HCT116 (cell line): ENCODE measurements at regions not wholly inside any gene's neighbourhood (a gene's known extent, or its start where the extent isn't known, plus 50 kb on each side); places are given as distances from the start of the nearest gene placed in this dataset.

ENCODE experiments used
- ATAC-seq: fragments of 200-7000 bp; cut with Tn5 transposase; 2 replicates; pipeline ENCODE4 v1.9.1; 2020; ENCODE audit warnings: mild to moderate bottlenecking, moderate library complexity
- BruUV-seq: library from RNA; stranded (reverse); fragments of 400-500 nt; replicated peaks from 2 replicates; lab custom pipeline; 2021; lab: Mats Ljungman, UMichigan
- CTCF ChIA-PET: fragments of 300-600 bp; sonication (Branson Sonifier 250); formaldehyde crosslinking; loops from one replicate; lab custom pipeline; 2021; ENCODE audit warnings: antibody characterized with exemption; lab: Charles Lee
- POLR2A ChIA-PET: fragments of 300-600, 350-600 bp; sonication (Branson Sonifier 250); formaldehyde crosslinking; loops from one replicate; lab custom pipeline; 2021; ENCODE audit warnings: antibody characterized with exemption; lab: Charles Lee
- RAD21 ChIA-PET, 2 experiments: fragments of 300-600 bp; sonication (Branson Sonifier 250); formaldehyde crosslinking; loops; one replicate each; lab custom pipeline; 2023; ENCODE audit warnings: low total read pairs in 2 of 2; ENCODE audit not compliant: uncharacterized antibody in 2 of 2, unreplicated experiment in 2 of 2, low non-redundant PET in 1 of 2; lab: Charles Lee
- DNase-seq: peaks from one replicate; pipeline ENCODE4 v3.0.0-alpha.2; 2010; ENCODE audit warnings: low read depth, low spot score
- H2AFZ ChIP-seq: fragments of 200-600 bp; shearing (Covaris generic), sonication (generic); 2 replicates; pipeline ENCODE4 v1.6.1; 2017; ENCODE audit warnings: low read depth, mixed run types, mixed read lengths, antibody characterized with exemption, low read length; ENCODE audit not compliant: poor library complexity, severe bottlenecking
- H3K27ac ChIP-seq: 2 replicates; pipeline ENCODE4 v1.5.1; 2012; ENCODE audit warnings: low read depth, low read length
- H3K27me3 ChIP-seq: fragments of 200-600 bp; sonication (generic); 2 replicates; pipeline ENCODE4 v1.6.1; 2016; ENCODE audit warnings: mixed run types, low read length, mixed read lengths; ENCODE audit not compliant: insufficient read depth
- H3K36me3 ChIP-seq, 2 experiments: fragments of 200-500 bp in 1 of 2; fragments of 200-600 bp in 1 of 2; sonication (Bioruptor generic) in 1 of 2; sonication (generic) in 1 of 2; 2 replicates each; pipeline versions ENCODE4 v1.5.1 to v1.6.1; 2014 to 2016; ENCODE audit warnings: low read length in 2 of 2, inconsistent platforms in 1 of 2, mixed read lengths in 1 of 2, mixed run types in 1 of 2; ENCODE audit not compliant: insufficient read depth in 2 of 2, control insufficient read depth in 1 of 2
- H3K4me1 ChIP-seq, 2 experiments: fragments of 200-600 bp in 1 of 2; sonication (generic) in 1 of 2; 2 replicates each; pipeline versions ENCODE4 v1.5.1 to v1.6.1; 2012 to 2017; ENCODE audit warnings: low read length in 2 of 2, inconsistent platforms in 1 of 2, mild to moderate bottlenecking in 1 of 2, mixed read lengths in 1 of 2, mixed run types in 1 of 2, moderate library complexity in 1 of 2; ENCODE audit not compliant: insufficient read depth in 2 of 2, control insufficient read depth in 1 of 2
- H3K4me2 ChIP-seq: fragments of 200-600 bp; sonication (generic); 2 replicates; pipeline ENCODE4 v1.6.1; 2017; ENCODE audit warnings: mixed run types, low read length, mixed read lengths
- H3K4me3 ChIP-seq, 2 experiments: fragments of 200-600 bp in 1 of 2; sonication (generic) in 1 of 2; replicated peaks in 1 of 2; 2 replicates each; pipeline ENCODE4 v1.5.1; 2011 to 2016; ENCODE audit warnings: low read length in 2 of 2, control low read depth in 1 of 2, low read depth in 1 of 2, mild to moderate bottlenecking in 1 of 2, mixed read lengths in 1 of 2, mixed run types in 1 of 2
- H3K79me2 ChIP-seq: fragments of 200-600 bp; sonication (generic); 2 replicates; pipeline ENCODE4 v1.6.1; 2017; ENCODE audit warnings: mild to moderate bottlenecking, mixed run types, low read length, moderate library complexity, mixed read lengths; ENCODE audit not compliant: insufficient read depth
- H3K9ac ChIP-seq: fragments of 200-600 bp; sonication (generic); 2 replicates; pipeline ENCODE4 v1.6.1; 2016; ENCODE audit warnings: low read length, mixed read lengths
- H3K9me2 ChIP-seq: fragments of 200-600 bp; sonication (generic), shearing (Covaris generic); 2 replicates; pipeline ENCODE4 v1.6.1; 2017; ENCODE audit warnings: mixed run types, mild to moderate bottlenecking, moderate library complexity; ENCODE audit not compliant: insufficient read depth
- H3K9me3 ChIP-seq, 2 experiments: fragments of 200-500 bp in 1 of 2; fragments of 200-600 bp in 1 of 2; sonication (Bioruptor generic) in 1 of 2; sonication (generic) in 1 of 2; 2 replicates each; pipeline ENCODE4 v1.6.1; 2014 to 2017; ENCODE audit warnings: low read length in 2 of 2, mixed read lengths in 2 of 2, inconsistent platforms in 1 of 2, low read depth in 1 of 2, mild to moderate bottlenecking in 1 of 2, mixed run types in 1 of 2, moderate library complexity in 1 of 2; ENCODE audit not compliant: control insufficient read depth in 1 of 2, insufficient read depth in 1 of 2
- H4K20me1 ChIP-seq: fragments of 200-600 bp; sonication (generic), shearing (Covaris generic); 2 replicates; pipeline ENCODE4 v1.6.1; 2017; ENCODE audit warnings: mixed run types, mild to moderate bottlenecking, moderate library complexity; ENCODE audit not compliant: insufficient read depth
- CBX3 ChIP-seq: IDR thresholded peaks from 2 replicates; pipeline ENCODE4 v1.6.1; 2012; ENCODE audit warnings: low read depth
- CEBPB ChIP-seq: IDR thresholded peaks from 2 replicates; pipeline ENCODE4 v1.6.1; 2012; ENCODE audit warnings: low read depth
- EGR1 ChIP-seq: IDR thresholded peaks from 2 replicates; pipeline ENCODE4 v1.6.1; 2012; ENCODE audit warnings: low read depth
- ELF1 ChIP-seq: IDR thresholded peaks from 2 replicates; pipeline ENCODE4 v1.6.1; 2012; ENCODE audit warnings: low read depth, borderline replicate concordance
- EZH2phosphoT487 ChIP-seq: fragments of 200-600 bp; IDR thresholded peaks from 2 replicates; pipeline ENCODE4 v1.6.1; 2018; ENCODE audit warnings: antibody characterized with exemption, borderline replicate concordance
- FOSL1 ChIP-seq: IDR thresholded peaks from 2 replicates; pipeline ENCODE4 v1.6.1; 2012; ENCODE audit warnings: low read depth
- JUND ChIP-seq: IDR thresholded peaks from 2 replicates; pipeline ENCODE4 v1.6.1; 2012
- POLR2A ChIP-seq: IDR thresholded peaks from 2 replicates; pipeline ENCODE4 v1.7.0; 2011; ENCODE audit warnings: borderline replicate concordance; ENCODE audit not compliant: insufficient read depth, insufficient read length; ENCODE audit errors: extremely low read depth
- SRF ChIP-seq: IDR thresholded peaks from 2 replicates; pipeline ENCODE4 v1.6.1; 2012; ENCODE audit warnings: low read depth
- TCF7L2 ChIP-seq: IDR thresholded peaks from 2 replicates; pipeline ENCODE4 v1.7.0; 2011; ENCODE audit warnings: borderline replicate concordance, inconsistent platforms; ENCODE audit not compliant: insufficient read depth, insufficient read length; ENCODE audit errors: extremely low read depth
- YY1 ChIP-seq: IDR thresholded peaks from 2 replicates; pipeline ENCODE4 v1.6.1; 2011; ENCODE audit warnings: low read length, low read depth, moderate library complexity, mild to moderate bottlenecking; ENCODE audit not compliant: insufficient replicate concordance; ENCODE audit errors: extremely low read depth
- ZNF274 ChIP-seq: fragments of 200-500 bp; sonication (Bioruptor generic); IDR thresholded peaks from 2 replicates; pipeline ENCODE4 v1.6.1; 2014; ENCODE audit warnings: mild to moderate bottlenecking, low read depth, low read length, inconsistent platforms
- intact Hi-C: fragments of 100-400 bp; cut with micrococcal nuclease; formaldehyde crosslinking; loops from 2 replicates; pipeline ENCODE4 v1.10.0; 2022
- TF ChIP-seq, protein P1 (sequence below): IDR thresholded peaks from 2 replicates; pipeline ENCODE4 v1.6.1; 2012
- TF ChIP-seq, protein P2 (sequence below): IDR thresholded peaks from 2 replicates; pipeline ENCODE4 v1.6.1; 2011; ENCODE audit warnings: mild to moderate bottlenecking, low read length, moderate library complexity; ENCODE audit not compliant: insufficient replicate concordance; ENCODE audit errors: extremely low read depth
- TF ChIP-seq, protein P3 (sequence below): IDR thresholded peaks from 2 replicates; pipeline ENCODE4 v1.6.1; 2012
- TF ChIP-seq, protein P4 (sequence below), 3 experiments: fragments of 200-600 bp in 1 of 3; sonication (generic) in 1 of 3; IDR thresholded peaks in 2 of 3; conservative IDR thresholded peaks in 1 of 3; 2 replicates each; pipeline ENCODE4 v1.5.1; 2012 to 2017; ENCODE audit warnings: low read depth in 2 of 3, low read length in 2 of 3, antibody characterized with exemption in 1 of 3, borderline replicate concordance in 1 of 3, control low read depth in 1 of 3, mild to moderate bottlenecking in 1 of 3, mixed read lengths in 1 of 3, mixed run types in 1 of 3, moderate library complexity in 1 of 3; ENCODE audit not compliant: insufficient read depth in 1 of 3

DNA sequence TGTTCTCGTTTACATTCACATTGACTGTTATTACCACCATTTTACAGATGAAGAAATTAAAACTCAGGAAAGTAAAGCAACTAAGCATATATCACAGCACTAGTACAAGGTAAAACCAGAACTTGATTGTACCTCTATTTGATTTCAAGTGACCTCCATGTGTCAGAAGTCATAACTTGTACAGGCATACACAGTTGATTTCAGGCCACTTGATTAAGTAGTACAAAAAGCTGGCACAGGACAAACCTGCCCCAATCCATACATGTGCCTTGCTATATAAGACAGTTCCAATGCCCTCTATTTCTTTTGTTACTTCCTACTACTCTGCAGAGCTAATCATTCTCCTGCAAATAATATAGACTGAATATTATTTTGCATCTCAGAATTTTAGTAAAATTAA lies 58.8 kb upstream of the VGLL2 start:
- H3K4me1 ChIP-seq = no peaks in the 10 kb centered on the region
- no peak overlapping the region for H3K4me3 ChIP-seq
- ATAC-seq (no peak), DNase-seq (no peak)
- no peaks in the 10 kb centered on the region for H4K20me1 ChIP-seq
- ChIA-PET CTCF (no interaction called here), RAD21 (no interaction called here), POLR2A (no interaction called here)
- BruUV-seq = no TSS peak
- H3K9me3 ChIP-seq = no peaks in the 10 kb centered on the region
- H3K27me3 ChIP-seq = no peaks in the 10 kb centered on the region
- H3K9ac ChIP-seq = no peak overlapping the region
- no peak for TF ChIP-seq ZNF274
- TF ChIP-seq FOSL1 = no peak
- TF ChIP-seq EZH2phosphoT487 = no peak
- no peak for TF ChIP-seq JUND
- no peak for TF ChIP-seq EGR1
- TF ChIP-seq POLR2A = no peak
- TF ChIP-seq, protein P1, sequence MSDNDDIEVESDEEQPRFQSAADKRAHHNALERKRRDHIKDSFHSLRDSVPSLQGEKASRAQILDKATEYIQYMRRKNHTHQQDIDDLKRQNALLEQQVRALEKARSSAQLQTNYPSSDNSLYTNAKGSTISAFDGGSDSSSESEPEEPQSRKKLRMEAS = no peak
- TF ChIP-seq, protein P2, sequence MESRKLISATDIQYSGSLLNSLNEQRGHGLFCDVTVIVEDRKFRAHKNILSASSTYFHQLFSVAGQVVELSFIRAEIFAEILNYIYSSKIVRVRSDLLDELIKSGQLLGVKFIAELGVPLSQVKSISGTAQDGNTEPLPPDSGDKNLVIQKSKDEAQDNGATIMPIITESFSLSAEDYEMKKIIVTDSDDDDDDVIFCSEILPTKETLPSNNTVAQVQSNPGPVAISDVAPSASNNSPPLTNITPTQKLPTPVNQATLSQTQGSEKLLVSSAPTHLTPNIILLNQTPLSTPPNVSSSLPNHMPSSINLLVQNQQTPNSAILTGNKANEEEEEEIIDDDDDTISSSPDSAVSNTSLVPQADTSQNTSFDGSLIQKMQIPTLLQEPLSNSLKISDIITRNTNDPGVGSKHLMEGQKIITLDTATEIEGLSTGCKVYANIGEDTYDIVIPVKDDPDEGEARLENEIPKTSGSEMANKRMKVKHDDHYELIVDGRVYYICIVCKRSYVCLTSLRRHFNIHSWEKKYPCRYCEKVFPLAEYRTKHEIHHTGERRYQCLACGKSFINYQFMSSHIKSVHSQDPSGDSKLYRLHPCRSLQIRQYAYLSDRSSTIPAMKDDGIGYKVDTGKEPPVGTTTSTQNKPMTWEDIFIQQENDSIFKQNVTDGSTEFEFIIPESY = no peak
- TF ChIP-seq, protein P3, sequence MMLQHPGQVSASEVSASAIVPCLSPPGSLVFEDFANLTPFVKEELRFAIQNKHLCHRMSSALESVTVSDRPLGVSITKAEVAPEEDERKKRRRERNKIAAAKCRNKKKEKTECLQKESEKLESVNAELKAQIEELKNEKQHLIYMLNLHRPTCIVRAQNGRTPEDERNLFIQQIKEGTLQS = no peak
- no peak for TF ChIP-seq ELF1
- TF ChIP-seq, protein P4, sequence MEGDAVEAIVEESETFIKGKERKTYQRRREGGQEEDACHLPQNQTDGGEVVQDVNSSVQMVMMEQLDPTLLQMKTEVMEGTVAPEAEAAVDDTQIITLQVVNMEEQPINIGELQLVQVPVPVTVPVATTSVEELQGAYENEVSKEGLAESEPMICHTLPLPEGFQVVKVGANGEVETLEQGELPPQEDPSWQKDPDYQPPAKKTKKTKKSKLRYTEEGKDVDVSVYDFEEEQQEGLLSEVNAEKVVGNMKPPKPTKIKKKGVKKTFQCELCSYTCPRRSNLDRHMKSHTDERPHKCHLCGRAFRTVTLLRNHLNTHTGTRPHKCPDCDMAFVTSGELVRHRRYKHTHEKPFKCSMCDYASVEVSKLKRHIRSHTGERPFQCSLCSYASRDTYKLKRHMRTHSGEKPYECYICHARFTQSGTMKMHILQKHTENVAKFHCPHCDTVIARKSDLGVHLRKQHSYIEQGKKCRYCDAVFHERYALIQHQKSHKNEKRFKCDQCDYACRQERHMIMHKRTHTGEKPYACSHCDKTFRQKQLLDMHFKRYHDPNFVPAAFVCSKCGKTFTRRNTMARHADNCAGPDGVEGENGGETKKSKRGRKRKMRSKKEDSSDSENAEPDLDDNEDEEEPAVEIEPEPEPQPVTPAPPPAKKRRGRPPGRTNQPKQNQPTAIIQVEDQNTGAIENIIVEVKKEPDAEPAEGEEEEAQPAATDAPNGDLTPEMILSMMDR (IDR thresholded peaks at IDR 0.05 in 2 of 3, conservative IDR thresholded peaks at IDR 0.05 in 1 of 3; ENCODE audit: borderline replicate concordance in 1 of 3, insufficient read depth in 1 of 3, low read depth in 2 of 3, low read length in 2 of 3) = no peak
- no peak for TF ChIP-seq CEBPB
- TF ChIP-seq YY1 = no peak
- TF ChIP-seq CBX3 = no peak
- no peak for TF ChIP-seq TCF7L2
- no peak for TF ChIP-seq SRF
- H2AFZ ChIP-seq = no peak overlapping the region
- H3K9me2 ChIP-seq = no peaks in the 10 kb centered on the region
- H3K4me2 ChIP-seq = no peak overlapping the region
- intact Hi-C loops = no loop called here
- H3K79me2 ChIP-seq = no peaks in the 10 kb centered on the region
- H3K27ac ChIP-seq = no peak overlapping the region
- no peaks in the 10 kb centered on the region for H3K36me3 ChIP-seq
